ENCODE measurements at regions not wholly inside any gene's neighbourhood (a gene's known extent, or its start where the extent isn't known, plus 50 kb on each side); places are given as distances from the start of the nearest gene placed in this dataset.

- no peak for DNase-seq
These were observed 105.6 kb upstream of the HABP2 start for GRCh38 chr10:113447278-113447677.

- no peak for DNase-seq
These were observed 103.7 kb upstream of the HABP2 start for GRCh38 chr10:113449006-113449695.

- no peak for DNase-seq
These were observed 102.6 kb upstream of the HABP2 start for GRCh38 chr10:113450046-113450804.

GRCh38 chr10:113450906-113451305 is 101.9 kb upstream of the HABP2 start:
- no peak for DNase-seq

GRCh38 chr10:113452146-113452845 is 100.6 kb upstream of the HABP2 start:
- DNase-seq: no peak

GRCh38 chr10:113453351-113453750 is 99.5 kb upstream of the HABP2 start:
- DNase-seq: no peak

- DNase-seq: no peak
These were observed 98.4 kb upstream of the HABP2 start for GRCh38 chr10:113454341-113455061.

GRCh38 chr10:113455947-113456346 is 96.9 kb upstream of the HABP2 start:
- DNase-seq: no peak

- DNase-seq: no peak
These were observed 96.1 kb upstream of the HABP2 start for GRCh38 chr10:113456741-113457140.

- DNase-seq: no peak
These were observed 95.4 kb upstream of the HABP2 start for GRCh38 chr10:113457408-113457807.

- no peak for DNase-seq
These were observed 94.4 kb upstream of the HABP2 start for GRCh38 chr10:113458451-113458850.

- no peak for DNase-seq
These were observed 93.9 kb upstream of the HABP2 start for GRCh38 chr10:113458944-113459343.

GRCh38 chr10:113459626-113460280 is 93.1 kb upstream of the HABP2 start:
- no peak for DNase-seq

GRCh38 chr10:113463083-113463482 is 89.8 kb upstream of the HABP2 start:
- DNase-seq: no peak

- no peak for DNase-seq
These were observed 89.1 kb upstream of the HABP2 start for GRCh38 chr10:113463777-113464176.

GRCh38 chr10:113469796-113470195 is 83.1 kb upstream of the HABP2 start:
- no peak for DNase-seq

GRCh38 chr10:113470372-113471240 is 82.2 kb upstream of the HABP2 start:
- DNase-seq: no peak

GRCh38 chr10:113471241-113471996 is 81.4 kb upstream of the HABP2 start:
- DNase-seq: no peak

GRCh38 chr10:113473011-113473410 is 79.8 kb upstream of the HABP2 start:
- DNase-seq: no peak

GRCh38 chr10:113473851-113474250 is 79.0 kb upstream of the HABP2 start:
- DNase-seq: no peak

- DNase-seq: no peak
These were observed 78.1 kb upstream of the HABP2 start for GRCh38 chr10:113474752-113475151.

Measured in NCI-H2171 (cell line).